Heart left ventricle (tissue), 13 donors: ENCODE measurements at regions not wholly inside any gene's neighbourhood (a gene's known extent, or its start where the extent isn't known, plus 50 kb on each side); places are given as distances from the start of the nearest gene placed in this dataset.
"Not testable (repeated sequence)": the region's sequence is repeated elsewhere in the genome, so short reads cannot be mapped to it uniquely, and the experiment has no call there.

ENCODE experiments used
- POLR2A ChIP-seq, 2 donors: fragments of 450-650 bp; IDR thresholded peaks; one replicate each; pipeline ENCODE4 v1.6.1; 2017; ENCODE audit warnings: antibody characterized with exemption in 2 of 2, mild to moderate bottlenecking in 2 of 2, moderate library complexity in 2 of 2
- TF ChIP-seq, protein P1 (sequence below), 12 donors: fragments of 200-600 bp; sonication (generic) in 4 of 12; IDR thresholded peaks; one replicate each; pipeline versions ENCODE4 v1.5.0 to v1.8.0; 2018 to 2022; ENCODE audit warnings: antibody characterized with exemption in 12 of 12, mild to moderate bottlenecking in 5 of 12
- donor health status: ischemic (EF 13 %, LVEDD 7.1; RV severe dilation, severe dysfunction).
- donor health status: DM: no; HTN: yes; CAD: no.
- donor health status: DM: no; HTN: no; CAD: no.
- donor health status: ischemic (EF 25% LVEDD 6.9; RV normal size, moderate dysfunction).
- donor health status: ischemic (EF 25% LVEDD 5.7; RV mildly dilated, moderate dysfunction).
- donor health status: ischemic (EF 35%, LVEDD 5.7; RV mildly dilated, moderate dysfunction).
- donor health status: nonischemic (EF 11% LVEDD 7.7; RV severe dilation, severe dysfunction).
- donor health status: DM: yes; HTN: yes; CAD: no.
- donor health status: PGD.
- donor health status: ischemic (EF 29% LVEDD 5.4; RV normal size, mild dysfunction).
- donor health status: nonischemic (EF 23%, LVEDD 6.1; RV moderate dilation, normal function).

DNA sequence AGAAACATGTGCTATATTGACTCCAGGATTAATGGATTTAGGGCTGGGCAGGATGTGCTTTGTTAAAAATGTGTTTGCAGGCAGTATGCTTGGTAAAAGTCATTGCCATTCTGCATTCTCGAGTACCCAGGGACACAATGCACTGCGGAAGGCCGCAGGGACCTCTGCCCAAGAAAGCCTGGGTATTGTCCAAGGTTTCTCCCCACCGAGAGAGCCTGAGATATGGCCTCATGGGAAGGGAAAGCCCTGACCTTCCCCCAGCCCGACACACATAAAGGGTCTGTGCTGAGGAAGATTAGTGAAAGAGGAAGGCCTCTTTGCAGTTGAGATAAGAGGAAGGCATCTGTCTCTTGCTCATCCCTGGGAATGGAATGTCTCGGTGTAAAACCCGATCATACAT, 186.7 kb upstream of the PTER start:
- TF ChIP-seq, protein P1, sequence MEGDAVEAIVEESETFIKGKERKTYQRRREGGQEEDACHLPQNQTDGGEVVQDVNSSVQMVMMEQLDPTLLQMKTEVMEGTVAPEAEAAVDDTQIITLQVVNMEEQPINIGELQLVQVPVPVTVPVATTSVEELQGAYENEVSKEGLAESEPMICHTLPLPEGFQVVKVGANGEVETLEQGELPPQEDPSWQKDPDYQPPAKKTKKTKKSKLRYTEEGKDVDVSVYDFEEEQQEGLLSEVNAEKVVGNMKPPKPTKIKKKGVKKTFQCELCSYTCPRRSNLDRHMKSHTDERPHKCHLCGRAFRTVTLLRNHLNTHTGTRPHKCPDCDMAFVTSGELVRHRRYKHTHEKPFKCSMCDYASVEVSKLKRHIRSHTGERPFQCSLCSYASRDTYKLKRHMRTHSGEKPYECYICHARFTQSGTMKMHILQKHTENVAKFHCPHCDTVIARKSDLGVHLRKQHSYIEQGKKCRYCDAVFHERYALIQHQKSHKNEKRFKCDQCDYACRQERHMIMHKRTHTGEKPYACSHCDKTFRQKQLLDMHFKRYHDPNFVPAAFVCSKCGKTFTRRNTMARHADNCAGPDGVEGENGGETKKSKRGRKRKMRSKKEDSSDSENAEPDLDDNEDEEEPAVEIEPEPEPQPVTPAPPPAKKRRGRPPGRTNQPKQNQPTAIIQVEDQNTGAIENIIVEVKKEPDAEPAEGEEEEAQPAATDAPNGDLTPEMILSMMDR (IDR thresholded peaks at IDR 0.05), result not testable (repeated sequence)
- TF ChIP-seq POLR2A (IDR thresholded peaks at IDR 0.05), result not testable (repeated sequence)
